ENCODE measurements at regions not wholly inside any gene's neighbourhood (a gene's known extent, or its start where the extent isn't known, plus 50 kb on each side); places are given as distances from the start of the nearest gene placed in this dataset.

DNA sequence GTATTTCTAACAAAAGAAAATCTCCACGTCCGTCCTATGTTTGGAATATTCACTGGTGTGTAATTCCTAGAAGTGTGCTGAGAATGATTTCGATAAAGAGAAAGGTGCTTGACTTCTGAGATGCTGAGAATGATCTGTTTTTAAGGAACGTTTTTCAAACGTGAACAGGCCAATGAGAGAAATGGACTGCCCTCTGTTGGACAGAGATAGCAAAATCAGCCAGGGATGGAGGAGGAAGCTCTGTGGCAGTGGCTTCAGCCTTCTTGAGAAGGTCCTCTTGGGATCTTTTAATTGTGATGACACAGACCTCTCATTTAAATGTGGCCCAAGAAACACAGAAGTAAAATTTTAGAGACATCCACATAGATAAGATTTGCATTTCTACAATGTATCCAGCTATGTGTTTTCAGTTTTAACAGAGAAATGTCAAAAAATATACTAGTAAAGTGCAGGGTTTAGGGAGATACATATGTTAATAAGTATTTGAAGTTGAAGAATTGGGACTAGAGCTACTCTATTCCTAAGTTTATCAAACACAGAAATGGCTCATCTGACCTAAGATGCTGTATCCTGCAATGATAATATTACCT, 84.0 kb upstream of the RCN1 start:
- TF ChIP-seq, protein P1, sequence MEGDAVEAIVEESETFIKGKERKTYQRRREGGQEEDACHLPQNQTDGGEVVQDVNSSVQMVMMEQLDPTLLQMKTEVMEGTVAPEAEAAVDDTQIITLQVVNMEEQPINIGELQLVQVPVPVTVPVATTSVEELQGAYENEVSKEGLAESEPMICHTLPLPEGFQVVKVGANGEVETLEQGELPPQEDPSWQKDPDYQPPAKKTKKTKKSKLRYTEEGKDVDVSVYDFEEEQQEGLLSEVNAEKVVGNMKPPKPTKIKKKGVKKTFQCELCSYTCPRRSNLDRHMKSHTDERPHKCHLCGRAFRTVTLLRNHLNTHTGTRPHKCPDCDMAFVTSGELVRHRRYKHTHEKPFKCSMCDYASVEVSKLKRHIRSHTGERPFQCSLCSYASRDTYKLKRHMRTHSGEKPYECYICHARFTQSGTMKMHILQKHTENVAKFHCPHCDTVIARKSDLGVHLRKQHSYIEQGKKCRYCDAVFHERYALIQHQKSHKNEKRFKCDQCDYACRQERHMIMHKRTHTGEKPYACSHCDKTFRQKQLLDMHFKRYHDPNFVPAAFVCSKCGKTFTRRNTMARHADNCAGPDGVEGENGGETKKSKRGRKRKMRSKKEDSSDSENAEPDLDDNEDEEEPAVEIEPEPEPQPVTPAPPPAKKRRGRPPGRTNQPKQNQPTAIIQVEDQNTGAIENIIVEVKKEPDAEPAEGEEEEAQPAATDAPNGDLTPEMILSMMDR (IDR thresholded peaks at IDR 0.05): peak; percentile 84
- TF ChIP-seq ZFX (IDR thresholded peaks at IDR 0.05; ENCODE audit: borderline replicate concordance): no peak

Data from 22Rv1 (cell line).